Astrocyte (in vitro differentiated cells and primary cell): ENCODE measurements at regions not wholly inside any gene's neighbourhood (a gene's known extent, or its start where the extent isn't known, plus 50 kb on each side); places are given as distances from the start of the nearest gene placed in this dataset.

Experiments
- DNase-seq: peaks from one replicate; pipeline ENCODE4 v3.0.0-alpha.2; 2010; ENCODE audit warnings: low read depth
- FAIRE-seq: peaks from 2 replicates; lab custom pipeline; 2011; peaks lifted over from hg19 to GRCh38; lab: Jason Lieb, UNC
- H2AFZ ChIP-seq: 2 replicates; pipeline ENCODE4 v1.6.0; 2012; ENCODE audit warnings: low read depth, low read length, inconsistent platforms
- H3K27ac ChIP-seq: 2 replicates; pipeline ENCODE4 v1.5.1; 2011; ENCODE audit warnings: low read depth, low read length, inconsistent platforms
- H3K27me3 ChIP-seq: 2 replicates; pipeline ENCODE4 v1.6.0; 2011; ENCODE audit warnings: low read length, inconsistent platforms; ENCODE audit not compliant: insufficient read depth
- H3K36me3 ChIP-seq: 2 replicates; pipeline ENCODE4 v1.5.1; 2011; ENCODE audit warnings: low read length, inconsistent platforms; ENCODE audit not compliant: insufficient read depth
- H3K4me1 ChIP-seq: 2 replicates; pipeline ENCODE4 v1.5.1; 2011; ENCODE audit warnings: low read length, inconsistent platforms; ENCODE audit not compliant: insufficient read depth
- H3K4me2 ChIP-seq: 2 replicates; pipeline ENCODE4 v1.6.0; 2012; ENCODE audit warnings: low read length, inconsistent platforms
- H3K4me3 ChIP-seq: 2 replicates; pipeline ENCODE4 v1.5.1; 2011; ENCODE audit warnings: low read depth, mild to moderate bottlenecking, low read length, inconsistent platforms; ENCODE audit not compliant: insufficient read depth
- H3K79me2 ChIP-seq: 2 replicates; pipeline ENCODE4 v1.6.0; 2012; ENCODE audit warnings: mild to moderate bottlenecking, low read length, inconsistent platforms; ENCODE audit not compliant: insufficient read depth
- H3K9ac ChIP-seq: 2 replicates; pipeline ENCODE4 v1.6.0; 2012; ENCODE audit warnings: mild to moderate bottlenecking, low read length, inconsistent platforms
- H3K9me3 ChIP-seq: 2 replicates; pipeline ENCODE4 v1.5.1; 2012; ENCODE audit warnings: low read depth, mild to moderate bottlenecking, low read length, inconsistent platforms; ENCODE audit not compliant: insufficient read depth
- H4K20me1 ChIP-seq: 2 replicates; pipeline ENCODE4 v1.6.0; 2012; ENCODE audit warnings: low read length, inconsistent platforms; ENCODE audit not compliant: insufficient read depth
- H3K27ac Mint-ChIP-seq: one replicate; pipeline ENCODE4 v1.8.0; 2021; ENCODE audit warnings: mild to moderate bottlenecking, mixed read lengths; ENCODE audit not compliant: unreplicated experiment
- H3K27me3 Mint-ChIP-seq: one replicate; pipeline ENCODE4 v1.8.0; 2021; ENCODE audit warnings: low read depth, mixed read lengths; ENCODE audit not compliant: unreplicated experiment
- H3K36me3 Mint-ChIP-seq: one replicate; pipeline ENCODE4 v1.8.0; 2021; ENCODE audit warnings: low read depth, mixed read lengths; ENCODE audit not compliant: unreplicated experiment
- H3K4me1 Mint-ChIP-seq: one replicate; pipeline ENCODE4 v1.8.0; 2021; ENCODE audit warnings: low read depth, mixed read lengths; ENCODE audit not compliant: unreplicated experiment
- H3K4me3 Mint-ChIP-seq: one replicate; pipeline ENCODE4 v1.8.0; 2021; ENCODE audit warnings: mild to moderate bottlenecking, moderate library complexity, mixed read lengths; ENCODE audit not compliant: unreplicated experiment
- H3K9me3 Mint-ChIP-seq: one replicate; pipeline ENCODE4 v1.8.0; 2021; ENCODE audit warnings: mild to moderate bottlenecking, mixed read lengths; ENCODE audit not compliant: unreplicated experiment
- EZH2 ChIP-seq: IDR thresholded peaks from 2 replicates; pipeline ENCODE4 v1.6.1; 2012; ENCODE audit warnings: mild to moderate bottlenecking, low read length, inconsistent platforms; ENCODE audit not compliant: insufficient read depth
- TF ChIP-seq, protein P1 (sequence below): IDR thresholded peaks from 2 replicates; pipeline ENCODE4 v1.5.1; 2011; ENCODE audit warnings: low read depth, mild to moderate bottlenecking, inconsistent platforms, low read length, moderate library complexity; ENCODE audit not compliant: insufficient read depth

DNA sequence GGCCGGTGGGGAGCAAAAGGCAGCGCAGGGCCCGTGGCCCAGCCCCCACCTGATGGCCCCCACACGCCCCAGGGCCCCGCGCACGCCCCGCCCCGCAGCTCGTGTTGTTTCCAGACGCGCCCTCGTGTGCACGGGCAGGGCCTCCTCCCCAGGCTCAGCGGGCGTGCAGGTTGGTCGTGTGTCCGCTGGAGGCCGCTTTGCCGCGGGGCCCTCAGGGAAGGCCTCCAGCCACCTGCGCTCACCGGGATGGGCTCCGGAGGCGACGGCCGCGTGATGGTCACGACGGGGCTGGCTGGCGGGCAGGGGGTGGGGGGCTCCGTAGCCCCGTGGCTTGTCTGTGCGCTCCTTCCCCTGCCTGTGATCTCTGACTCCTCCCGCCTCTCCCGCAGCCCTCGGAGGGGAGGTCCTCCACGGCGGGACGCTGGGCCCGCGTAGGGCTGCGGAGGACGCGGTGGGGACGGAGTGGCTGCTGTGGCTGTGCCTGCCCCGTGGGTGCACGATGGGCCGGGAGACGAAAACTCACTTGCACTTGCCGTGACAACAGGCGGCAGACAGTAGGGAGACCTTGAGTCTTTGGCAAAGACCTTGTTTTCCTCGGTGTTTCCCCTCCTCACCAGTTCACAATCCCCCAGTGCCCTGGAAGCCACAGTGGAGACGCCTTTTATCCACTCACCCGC lies 67.1 kb downstream of the RTP5 start:
- no peak overlapping the region for H3K4me2 ChIP-seq
- DNase-seq = no peak

DNA sequence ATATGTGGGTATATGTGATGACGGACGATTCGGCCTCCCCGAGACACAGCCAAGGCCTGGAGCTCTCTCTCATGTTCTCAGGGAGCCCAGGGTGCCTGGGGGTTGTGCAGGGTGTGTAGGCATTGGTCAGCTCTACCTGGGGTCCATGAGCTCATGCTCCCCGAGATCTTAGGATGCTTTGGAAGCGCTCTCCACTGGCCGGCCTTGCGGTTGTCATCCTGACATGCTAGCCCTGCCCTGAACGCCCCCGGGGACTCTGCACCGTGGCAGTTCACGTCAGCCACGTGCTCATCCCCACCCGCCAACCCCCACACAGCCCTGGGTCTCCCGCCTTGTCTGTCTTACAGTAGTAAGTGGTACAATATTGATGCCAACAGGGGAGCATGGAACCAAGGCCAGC lies 67.8 kb downstream of the RTP5 start:
- H3K9ac ChIP-seq = no peak overlapping the region
- no peak overlapping the region for H3K4me2 ChIP-seq
- H3K27ac ChIP-seq = no peak overlapping the region
- Mint-ChIP-seq H3K27ac (no peak overlapping the region), H3K4me1 (no peaks in the 10 kb centered on the region), H3K4me3 (no peak overlapping the region), H3K9me3 (peaks cover 15% of the 10 kb centered on the region), H3K27me3 (peaks cover 19% of the 10 kb centered on the region), H3K36me3 (peaks cover 6% of the 10 kb centered on the region)
- no peak for FAIRE-seq
- H3K79me2 ChIP-seq = no peaks in the 10 kb centered on the region
- H3K4me3 ChIP-seq = no peak overlapping the region
- H2AFZ ChIP-seq = no peak overlapping the region
- no peak for DNase-seq
- H3K9me3 ChIP-seq = peaks cover 13% of the 10 kb centered on the region
- no peaks in the 10 kb centered on the region for H3K36me3 ChIP-seq
- no peaks in the 10 kb centered on the region for H3K4me1 ChIP-seq
- no peaks in the 10 kb centered on the region for H4K20me1 ChIP-seq
- H3K27me3 ChIP-seq = peaks cover 4% of the 10 kb centered on the region
- TF ChIP-seq, protein P1, sequence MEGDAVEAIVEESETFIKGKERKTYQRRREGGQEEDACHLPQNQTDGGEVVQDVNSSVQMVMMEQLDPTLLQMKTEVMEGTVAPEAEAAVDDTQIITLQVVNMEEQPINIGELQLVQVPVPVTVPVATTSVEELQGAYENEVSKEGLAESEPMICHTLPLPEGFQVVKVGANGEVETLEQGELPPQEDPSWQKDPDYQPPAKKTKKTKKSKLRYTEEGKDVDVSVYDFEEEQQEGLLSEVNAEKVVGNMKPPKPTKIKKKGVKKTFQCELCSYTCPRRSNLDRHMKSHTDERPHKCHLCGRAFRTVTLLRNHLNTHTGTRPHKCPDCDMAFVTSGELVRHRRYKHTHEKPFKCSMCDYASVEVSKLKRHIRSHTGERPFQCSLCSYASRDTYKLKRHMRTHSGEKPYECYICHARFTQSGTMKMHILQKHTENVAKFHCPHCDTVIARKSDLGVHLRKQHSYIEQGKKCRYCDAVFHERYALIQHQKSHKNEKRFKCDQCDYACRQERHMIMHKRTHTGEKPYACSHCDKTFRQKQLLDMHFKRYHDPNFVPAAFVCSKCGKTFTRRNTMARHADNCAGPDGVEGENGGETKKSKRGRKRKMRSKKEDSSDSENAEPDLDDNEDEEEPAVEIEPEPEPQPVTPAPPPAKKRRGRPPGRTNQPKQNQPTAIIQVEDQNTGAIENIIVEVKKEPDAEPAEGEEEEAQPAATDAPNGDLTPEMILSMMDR = no peak
- no peak for TF ChIP-seq EZH2

More for the DNA sequence above, 67.1 kb downstream of the RTP5 start:
- H3K27me3 ChIP-seq = peaks cover 4% of the 10 kb centered on the region
- no peak overlapping the region for H2AFZ ChIP-seq
- no peak for TF ChIP-seq EZH2
- TF ChIP-seq, protein P1 = no peak
- no peak overlapping the region for H3K9ac ChIP-seq
- no peak overlapping the region for H3K27ac ChIP-seq
- H3K27ac Mint-ChIP-seq = no peak overlapping the region
- H3K79me2 ChIP-seq = no peaks in the 10 kb centered on the region
- no peak overlapping the region for H3K4me3 Mint-ChIP-seq
- peaks cover 15% of the 10 kb centered on the region for H3K9me3 Mint-ChIP-seq
- no peak for FAIRE-seq
- no peaks in the 10 kb centered on the region for H3K36me3 ChIP-seq
- peaks cover 14% of the 10 kb centered on the region for H3K27me3 Mint-ChIP-seq
- H3K4me1 ChIP-seq = no peaks in the 10 kb centered on the region
- H3K4me1 Mint-ChIP-seq = no peaks in the 10 kb centered on the region
- H3K36me3 Mint-ChIP-seq = peaks cover 6% of the 10 kb centered on the region
- no peak overlapping the region for H3K4me3 ChIP-seq
- peaks cover 13% of the 10 kb centered on the region for H3K9me3 ChIP-seq
- no peaks in the 10 kb centered on the region for H4K20me1 ChIP-seq

DNA sequence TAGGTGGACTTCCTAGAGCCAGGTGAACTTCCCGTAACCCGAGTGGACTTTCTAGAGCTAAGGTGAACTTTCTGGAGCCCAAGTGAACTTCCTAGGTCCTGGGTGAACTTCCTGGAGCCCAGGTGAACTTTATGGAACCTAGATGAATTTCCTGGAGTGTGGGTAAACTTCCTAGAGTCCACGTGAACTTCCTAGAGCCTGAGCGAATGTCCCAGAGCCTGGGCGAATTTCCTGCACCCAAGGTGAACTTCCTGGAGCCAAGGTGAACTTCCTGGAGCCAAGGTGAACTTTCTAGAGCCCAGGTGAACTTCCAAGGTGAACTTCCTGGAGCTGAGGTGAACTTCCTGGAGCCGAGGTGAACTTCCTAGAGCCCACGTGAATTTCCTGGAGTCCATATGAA lies 70.0 kb downstream of the RTP5 start:
- H3K9me3 Mint-ChIP-seq = peaks cover 15% of the 10 kb centered on the region
- H3K36me3 Mint-ChIP-seq = peaks cover 6% of the 10 kb centered on the region
- Histone ChIP-seq H3K4me2 (no peak overlapping the region), H3K36me3 (no peaks in the 10 kb centered on the region), H3K4me3 (no peak overlapping the region), H3K79me2 (no peaks in the 10 kb centered on the region), H3K27ac (no peak overlapping the region), H3K9me3 (peaks cover 13% of the 10 kb centered on the region), H4K20me1 (no peaks in the 10 kb centered on the region), H2AFZ (no peak overlapping the region), H3K27me3 (peaks cover 4% of the 10 kb centered on the region), H3K9ac (no peak overlapping the region), H3K4me1 (no peaks in the 10 kb centered on the region)
- peaks cover 36% of the 10 kb centered on the region for H3K27me3 Mint-ChIP-seq
- H3K4me1 Mint-ChIP-seq = peaks cover 2% of the 10 kb centered on the region
- TF ChIP-seq EZH2 = no peak
- TF ChIP-seq, protein P1 = no peak
- no peak overlapping the region for H3K27ac Mint-ChIP-seq
- DNase-seq = no peak
- no peak for FAIRE-seq
- H3K4me3 Mint-ChIP-seq = no peak overlapping the region
